ENCODE measurements at regions not wholly inside any gene's neighbourhood (a gene's known extent, or its start where the extent isn't known, plus 50 kb on each side); places are given as distances from the start of the nearest gene placed in this dataset.

DNA sequence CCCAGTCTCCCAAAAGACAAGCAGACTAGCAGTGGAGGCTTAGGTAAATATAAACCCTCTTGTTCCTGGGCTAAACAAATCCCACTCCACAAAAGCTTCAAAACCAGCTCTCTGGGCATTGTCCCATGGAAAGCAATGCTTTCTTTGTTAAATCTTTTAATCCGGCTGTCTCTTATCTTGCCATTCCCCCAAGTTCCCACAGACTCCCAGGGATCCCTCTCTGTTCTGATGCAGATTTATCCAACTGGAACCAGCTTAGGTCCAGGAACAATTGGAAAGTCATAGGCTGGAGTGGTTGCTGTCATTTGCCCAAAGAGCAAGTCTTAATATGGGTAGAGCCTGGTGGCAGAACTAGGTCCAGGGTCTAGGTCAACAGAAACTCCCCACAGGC lies 110.1 kb upstream of the ATP1A1 start:
- no peak for DNase-seq (ENCODE audit: low spot score)

DNA sequence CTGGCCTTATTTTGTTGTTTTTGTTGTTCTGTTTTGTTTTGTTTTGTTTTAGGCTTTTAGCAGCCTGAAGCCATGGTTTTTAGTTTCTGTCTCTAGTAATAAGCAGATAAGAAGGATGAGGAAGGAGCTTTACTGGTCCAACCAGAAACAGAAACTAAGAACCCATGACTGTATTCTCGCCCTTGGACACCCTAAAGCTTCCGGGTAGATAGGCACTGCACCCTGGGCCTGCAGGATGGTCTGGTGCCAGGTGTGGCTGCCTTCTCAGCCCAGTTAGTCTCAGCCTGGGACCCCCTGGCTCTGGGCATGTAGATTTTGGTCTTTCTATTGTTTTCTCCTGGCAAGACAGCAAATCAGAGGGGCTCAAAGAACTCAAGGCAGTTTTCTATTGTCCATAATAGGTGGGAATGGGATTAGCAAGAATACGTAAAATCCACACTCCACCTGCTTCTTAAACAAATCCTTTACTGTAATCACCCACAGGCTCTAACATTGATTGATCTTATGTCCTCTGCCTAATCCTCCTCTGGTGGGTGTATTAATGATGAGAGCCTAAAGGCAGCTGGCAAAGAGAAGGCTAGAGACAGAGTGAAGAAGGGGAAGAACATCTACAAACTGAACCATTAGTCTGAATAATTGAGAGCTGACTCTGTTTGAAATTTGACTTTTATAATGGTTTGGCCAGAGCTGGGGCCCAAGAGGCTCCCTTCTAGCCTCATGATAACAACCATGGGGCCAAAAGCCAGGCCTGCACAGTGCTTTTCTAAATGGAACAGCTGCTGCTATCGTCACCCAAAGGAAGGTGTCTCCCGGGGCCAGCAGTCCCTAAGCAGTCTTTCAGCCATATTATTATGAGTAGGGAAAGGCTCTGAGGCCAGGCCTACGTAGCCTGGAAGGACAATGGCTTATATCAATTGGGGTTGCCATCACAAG lies 106.8 kb upstream of the ATP1A1 start:
- no peak for DNase-seq (ENCODE audit: low spot score)

DNA sequence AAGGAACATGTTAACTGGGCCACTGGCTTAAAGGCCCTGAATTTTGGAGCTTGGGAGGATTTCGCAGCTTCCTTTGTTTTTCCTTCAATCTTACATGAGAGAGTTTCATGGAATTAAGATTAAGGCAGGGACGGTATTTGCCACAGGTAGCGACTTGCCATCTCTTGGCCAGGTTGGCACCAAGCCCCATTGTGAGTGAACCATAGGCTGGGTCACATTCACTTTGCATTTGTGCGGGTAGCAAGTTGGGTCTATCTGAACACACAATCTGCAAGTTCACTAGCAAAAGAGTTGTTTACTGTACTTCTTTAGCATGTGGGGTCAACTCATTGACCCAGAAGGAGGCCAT lies 106.2 kb upstream of the ATP1A1 start:
- no peak for DNase-seq (ENCODE audit: low spot score)

DNA sequence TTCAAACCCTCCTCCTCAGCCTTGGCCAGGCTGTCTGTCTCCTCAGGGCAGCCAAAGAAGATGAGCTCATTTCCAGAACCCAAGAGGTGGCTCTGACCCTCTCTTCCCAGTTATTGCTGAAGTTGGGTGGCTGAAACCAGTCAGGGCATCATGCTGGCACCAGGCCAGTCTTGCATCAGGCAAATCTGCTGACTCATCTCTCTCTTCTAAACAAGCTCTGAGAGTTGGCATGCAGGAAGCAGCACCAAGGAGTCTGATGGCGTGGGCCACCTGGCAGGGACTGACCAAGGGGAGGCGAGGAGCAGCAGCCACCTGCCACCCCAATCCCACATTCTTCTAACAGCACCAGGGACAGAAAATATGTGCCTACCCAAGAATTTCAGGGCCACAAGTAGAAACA lies 104.8 kb upstream of the ATP1A1 start:
- DNase-seq (ENCODE audit: low spot score), result peak; percentile 63

DNA sequence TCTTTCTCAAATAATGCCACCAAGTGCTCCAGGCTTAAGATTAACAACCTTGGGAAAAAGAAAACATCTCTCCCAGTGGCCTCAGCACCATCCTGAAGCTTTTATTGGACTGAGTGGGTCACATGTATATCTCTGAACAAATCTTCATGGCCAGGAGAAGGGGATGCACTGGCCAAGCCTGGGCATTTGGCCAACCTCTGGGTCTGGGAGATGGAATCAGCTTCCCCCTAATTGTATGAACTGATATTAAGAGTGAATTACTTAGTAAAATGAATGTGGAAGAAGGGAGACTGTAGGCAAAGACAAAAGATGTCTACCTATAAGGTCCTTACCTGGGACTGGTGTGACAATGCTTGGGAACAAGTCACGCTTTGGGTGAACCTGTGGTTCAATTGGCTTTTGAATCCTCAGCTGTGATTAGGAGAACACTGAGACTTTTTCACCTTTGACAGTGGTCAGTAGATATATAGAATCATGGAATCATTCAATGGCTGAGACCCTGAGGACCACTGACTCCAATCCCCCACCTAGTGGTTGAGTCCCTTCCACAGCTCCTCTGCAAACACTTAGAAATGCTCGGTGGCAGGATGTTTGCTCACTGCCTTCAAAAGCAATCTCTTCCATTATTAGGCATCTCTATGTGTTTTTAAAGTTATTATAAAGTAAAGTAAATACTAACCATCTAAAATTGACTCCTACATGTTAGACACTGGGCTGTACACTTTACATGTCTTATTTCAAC lies 102.6 kb upstream of the ATP1A1 start:
- no peak for DNase-seq (ENCODE audit: low spot score)

DNA sequence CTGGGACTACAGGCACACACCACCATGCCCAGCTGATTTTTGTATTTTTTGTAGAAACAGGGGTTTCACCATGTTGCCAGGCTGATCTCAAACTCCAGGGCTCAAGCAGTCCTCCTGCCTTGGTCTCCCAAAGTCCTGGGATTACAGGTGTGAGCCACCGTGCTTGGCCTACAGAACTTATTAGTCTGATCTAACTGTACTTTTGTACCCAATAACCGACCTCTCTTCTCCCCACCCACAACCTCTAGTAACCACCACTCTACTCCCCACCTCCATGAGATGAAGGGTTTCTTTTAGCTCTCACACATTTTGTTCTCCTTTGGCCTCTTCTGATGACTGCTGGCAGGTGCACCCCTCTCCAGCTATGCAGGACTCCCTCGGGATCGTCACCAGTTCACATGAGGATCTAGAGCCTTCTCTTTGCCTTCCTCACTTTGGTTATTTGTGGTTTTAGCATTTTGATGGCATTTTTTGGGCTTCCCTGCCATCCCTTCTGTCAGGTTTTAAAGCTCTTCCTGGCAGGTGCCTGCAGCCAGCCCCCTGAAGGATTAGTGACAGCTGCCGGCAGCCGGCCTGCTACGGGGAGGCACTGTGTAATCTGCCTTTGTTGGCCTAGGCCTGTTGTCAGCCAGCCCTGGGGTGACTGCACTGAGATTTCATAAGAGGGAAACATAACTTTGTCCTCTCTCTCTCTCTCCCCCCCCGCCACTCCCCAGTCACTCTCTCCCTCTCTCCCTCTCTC lies 99.8 kb upstream of the ATP1A1 start:
- no peak for DNase-seq (ENCODE audit: low spot score)

DNA sequence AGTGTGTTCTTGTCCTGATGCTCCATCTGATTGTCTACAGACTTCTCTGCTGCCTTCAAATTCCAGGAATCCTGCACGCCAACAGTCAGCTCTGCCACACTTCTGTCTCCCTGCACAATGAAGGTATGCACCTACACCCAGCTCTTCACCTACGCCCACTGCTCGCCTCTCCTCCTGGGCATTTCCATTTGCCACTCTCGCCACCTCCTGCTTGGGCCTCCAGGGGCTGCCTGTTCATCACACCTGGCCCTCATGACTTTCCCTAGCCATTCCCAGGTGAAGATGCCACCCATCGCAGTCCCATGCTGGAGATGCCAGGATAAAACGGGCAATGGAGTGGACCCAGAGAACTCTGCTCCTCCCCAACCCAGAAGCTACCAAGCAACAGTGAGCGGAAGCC lies 96.5 kb upstream of the ATP1A1 start:
- DNase-seq (ENCODE audit: low spot score), result no peak

DNA sequence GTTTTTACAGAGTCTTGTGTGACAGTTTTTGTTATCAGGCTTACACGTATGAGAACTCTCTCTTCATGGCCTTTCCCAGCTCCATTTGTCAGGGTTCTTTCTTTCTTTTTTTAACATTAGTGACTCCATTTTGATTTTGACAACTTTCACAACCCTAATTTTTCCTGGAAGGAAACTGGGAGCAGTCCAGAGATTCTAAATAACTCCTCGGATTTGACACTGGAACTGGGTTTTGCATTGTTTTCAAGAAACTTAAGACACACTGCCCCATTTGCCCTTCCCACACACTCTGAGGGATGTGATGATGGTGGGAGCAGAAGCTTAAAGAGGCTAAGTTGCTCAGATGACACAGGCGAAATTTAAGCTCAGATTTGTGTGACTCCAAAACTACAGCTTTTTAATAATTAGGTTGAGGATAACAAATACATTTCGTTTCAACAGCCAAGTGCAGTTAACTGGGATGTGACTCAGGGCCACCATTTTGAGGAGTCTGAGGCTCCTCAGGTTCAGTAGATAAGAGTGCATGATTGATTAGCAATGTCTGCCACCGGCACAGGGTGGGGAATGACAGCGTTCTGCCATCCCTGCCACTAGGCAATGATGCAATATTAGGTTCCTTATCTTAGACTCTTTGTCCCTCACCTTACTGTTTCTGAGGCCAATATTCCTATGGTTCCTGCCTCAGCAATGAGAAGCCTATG lies 95.1 kb upstream of the ATP1A1 start:
- no peak for DNase-seq (ENCODE audit: low spot score)

DNA sequence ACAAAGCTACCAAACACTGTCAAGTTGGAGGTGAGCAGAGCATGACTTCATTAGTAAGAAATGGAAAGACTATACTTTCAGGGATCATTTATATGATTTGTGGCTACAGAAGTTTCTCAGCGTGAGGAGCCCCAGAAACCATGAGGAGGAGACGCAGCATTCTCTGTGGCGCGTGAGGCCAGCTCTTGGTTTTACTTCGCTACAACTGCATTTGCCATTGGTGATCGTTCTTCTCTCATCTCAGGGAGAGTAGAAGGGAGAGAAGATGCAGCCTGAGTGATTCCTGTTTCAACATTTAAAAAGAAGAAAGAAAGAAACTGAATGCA lies 94.5 kb upstream of the ATP1A1 start:
- no peak for DNase-seq (ENCODE audit: low spot score)

DNA sequence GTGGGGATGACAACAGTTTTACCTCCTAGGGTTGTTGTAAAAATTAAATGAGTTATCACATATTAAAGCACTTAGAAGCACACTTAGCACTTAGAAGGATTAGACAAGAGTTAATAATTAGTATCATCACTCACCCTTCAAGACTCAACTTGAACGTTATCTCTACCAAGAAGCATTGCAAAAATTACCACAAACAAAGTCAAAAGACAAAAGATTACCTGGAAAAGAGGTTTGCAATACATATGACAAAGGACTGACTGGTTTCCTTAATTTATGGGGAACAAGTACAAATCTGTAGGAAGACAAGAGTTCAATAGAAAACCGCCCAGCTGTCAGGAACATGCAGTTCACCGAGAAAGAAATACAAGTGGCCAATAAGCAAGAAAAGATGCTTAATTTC lies 93.3 kb upstream of the ATP1A1 start:
- no peak for DNase-seq (ENCODE audit: low spot score)

DNA sequence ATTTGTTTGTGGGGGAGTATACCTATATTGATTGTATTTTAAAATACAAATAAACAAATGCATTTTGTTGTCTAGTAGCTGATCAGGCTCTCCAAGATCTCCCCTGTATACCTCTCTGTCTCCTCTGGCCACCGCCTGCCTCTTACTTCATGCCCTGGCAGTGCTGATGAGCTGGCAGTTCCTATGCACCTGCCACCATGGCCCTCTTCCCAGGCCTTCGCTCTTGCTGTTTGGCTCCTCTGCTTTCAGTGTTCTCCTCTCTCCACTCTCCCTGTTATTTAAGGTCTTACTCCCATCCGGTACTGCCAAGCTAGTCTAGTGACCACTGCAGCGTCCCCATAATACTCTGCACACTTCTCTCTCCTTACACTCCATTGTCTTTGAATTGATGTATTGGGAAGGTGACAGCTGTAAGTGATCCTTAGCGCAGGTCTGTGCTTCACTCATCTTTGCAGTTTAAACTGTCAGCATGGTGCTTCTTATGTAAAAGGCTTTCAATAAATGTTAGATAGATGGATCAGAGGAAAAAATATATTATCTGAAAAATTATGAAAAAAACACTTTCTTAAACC lies 88.1 kb upstream of the ATP1A1 start:
- no peak for DNase-seq (ENCODE audit: low spot score)

DNA sequence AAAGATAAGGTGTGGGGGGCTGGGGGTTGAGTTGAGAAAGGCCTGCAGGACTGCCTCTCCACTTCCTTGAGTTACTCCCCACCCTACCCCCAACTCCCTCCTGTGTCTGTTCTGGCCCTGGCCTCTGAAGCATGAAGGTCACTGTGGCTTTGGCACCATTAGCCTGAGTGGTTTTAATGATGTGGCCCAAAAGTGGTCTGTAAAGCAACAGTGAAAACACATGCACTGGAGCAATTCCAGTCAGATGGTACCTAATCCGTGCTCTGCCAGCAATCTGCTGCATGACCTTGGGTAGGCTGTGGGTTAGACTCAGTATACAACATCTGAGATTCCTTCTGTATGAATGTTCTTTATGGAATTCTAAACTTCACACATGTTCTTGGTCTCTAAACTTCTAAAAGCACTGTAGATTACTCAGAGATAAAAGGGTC lies 86.5 kb upstream of the ATP1A1 start:
- DNase-seq (ENCODE audit: low spot score), result no peak

DNA sequence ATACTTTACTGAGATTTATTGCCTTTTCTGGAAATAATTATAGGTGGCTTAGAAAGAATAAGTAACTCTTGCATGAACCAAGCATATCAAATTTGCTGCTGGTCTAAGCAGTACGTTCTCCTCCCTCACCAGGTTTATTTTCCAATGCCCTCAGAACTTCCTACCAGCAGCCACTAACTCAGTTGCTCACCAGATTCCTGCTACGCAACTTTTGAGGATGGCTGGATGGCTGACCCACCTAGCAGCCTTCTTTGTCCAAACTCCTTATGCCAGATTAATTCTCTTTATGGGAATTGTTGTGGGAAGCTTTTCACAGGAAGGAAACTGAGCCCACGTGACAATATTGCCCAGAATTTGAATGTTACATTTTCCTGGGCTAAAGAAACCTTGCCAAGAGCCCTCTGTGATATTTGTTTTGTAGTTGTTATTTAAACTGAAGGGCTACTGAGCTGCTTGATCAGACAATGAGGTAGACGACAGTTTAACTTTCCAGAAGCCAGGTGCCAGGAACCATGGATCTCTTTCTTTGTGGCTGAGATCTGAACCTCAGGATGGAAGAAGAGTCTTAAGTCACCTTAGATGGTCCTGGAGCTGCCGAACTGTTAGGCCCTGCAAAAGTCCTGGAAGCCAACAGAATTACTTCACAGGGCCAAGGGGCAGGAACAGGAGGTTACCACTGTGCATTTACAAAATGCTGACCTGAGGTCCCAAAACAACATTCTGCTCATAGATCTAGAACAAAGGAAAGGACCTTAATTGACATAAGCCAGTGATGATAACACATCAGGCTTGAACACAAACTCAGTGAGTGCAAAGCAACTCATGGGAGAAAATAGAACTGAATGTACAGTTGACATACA lies 85.5 kb upstream of the ATP1A1 start:
- DNase-seq (ENCODE audit: low spot score), result no peak

DNA sequence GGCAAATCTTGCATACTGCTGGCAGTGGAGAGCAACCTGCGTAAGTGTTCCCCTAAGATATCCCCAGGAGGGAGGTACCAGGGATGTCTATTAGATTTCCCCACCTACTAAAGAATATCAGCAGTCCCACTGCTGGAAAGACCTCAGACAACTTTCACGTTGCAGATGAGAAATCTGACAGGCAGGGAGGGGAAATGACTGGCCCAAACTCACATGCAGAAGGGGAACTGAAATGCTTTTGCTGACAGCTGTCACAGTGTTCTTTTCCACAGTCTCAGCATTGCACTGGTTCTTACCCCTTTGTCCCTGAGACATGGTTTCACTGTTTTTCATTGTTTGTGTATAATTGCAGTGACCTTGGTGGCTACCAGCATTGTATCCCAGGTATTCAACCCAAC lies 84.8 kb upstream of the ATP1A1 start:
- DNase-seq (ENCODE audit: low spot score), result no peak

DNA sequence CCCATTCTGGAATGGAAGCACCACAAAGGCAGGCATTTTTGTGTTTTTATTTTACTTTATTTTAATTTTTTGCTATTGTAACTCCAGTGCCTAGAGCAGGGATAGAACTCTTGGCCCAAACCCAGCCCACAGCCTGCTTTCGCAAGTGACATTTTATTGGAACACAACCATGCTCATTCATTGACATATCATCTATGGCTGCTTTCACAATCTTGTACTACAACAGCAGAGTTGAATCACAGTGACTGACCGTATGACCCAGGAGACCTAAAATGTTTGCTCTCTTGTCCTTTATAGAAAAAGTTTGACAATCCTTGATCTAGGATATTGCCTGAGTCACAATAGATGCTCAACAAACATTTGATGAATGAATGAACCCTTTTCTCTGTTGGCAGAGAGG lies 83.9 kb upstream of the ATP1A1 start:
- no peak for DNase-seq (ENCODE audit: low spot score)

DNA sequence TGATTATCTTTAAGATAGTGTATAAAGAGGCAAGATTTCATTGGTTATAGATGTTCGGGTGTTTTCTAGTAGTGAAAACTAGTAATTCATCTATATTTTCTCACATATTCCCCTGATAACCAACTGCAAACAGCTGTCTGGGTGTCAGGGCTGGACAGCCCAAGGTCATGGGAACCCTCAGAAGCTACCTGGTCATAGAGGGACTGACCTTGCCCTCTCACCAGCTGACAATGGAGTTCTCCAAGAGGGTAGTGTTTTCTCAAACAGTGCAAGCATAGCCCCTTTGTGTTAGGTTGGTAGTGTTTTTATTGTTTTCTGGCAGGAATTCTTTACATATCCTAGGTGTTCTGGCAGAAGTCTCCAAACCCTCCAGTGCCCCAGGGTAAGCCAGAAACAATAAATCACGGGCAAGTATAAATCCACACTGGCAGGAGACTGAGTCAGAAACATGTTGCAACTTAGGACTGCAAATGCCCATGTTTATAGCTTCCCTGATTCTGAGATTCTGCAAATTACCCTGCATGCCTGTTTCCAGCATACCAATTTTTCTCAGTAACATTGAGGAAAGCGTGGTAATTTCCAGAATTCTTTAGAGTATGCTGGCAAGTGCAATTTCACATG lies 82.8 kb upstream of the ATP1A1 start:
- peak; percentile 12 for DNase-seq (ENCODE audit: low spot score)

DNA sequence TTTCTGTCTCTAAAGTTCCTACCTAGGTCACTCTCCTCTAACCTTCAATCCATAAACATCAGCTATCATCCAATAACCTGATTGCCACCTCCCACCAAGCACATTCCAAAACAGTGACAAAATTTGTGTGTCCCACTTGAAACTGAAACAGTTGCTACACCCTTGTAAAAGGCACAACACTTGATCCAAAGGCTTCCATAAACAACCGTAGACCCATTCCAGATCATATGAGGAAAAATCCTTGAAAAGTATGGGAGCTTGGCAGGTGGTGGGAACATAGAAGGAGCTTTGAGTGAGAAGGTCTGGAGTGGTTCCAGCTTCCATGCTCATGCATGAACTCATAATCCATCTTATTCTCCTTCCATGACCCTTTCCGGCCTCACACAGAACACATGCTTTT lies 82.0 kb upstream of the ATP1A1 start:
- DNase-seq (ENCODE audit: low spot score), result no peak

DNA sequence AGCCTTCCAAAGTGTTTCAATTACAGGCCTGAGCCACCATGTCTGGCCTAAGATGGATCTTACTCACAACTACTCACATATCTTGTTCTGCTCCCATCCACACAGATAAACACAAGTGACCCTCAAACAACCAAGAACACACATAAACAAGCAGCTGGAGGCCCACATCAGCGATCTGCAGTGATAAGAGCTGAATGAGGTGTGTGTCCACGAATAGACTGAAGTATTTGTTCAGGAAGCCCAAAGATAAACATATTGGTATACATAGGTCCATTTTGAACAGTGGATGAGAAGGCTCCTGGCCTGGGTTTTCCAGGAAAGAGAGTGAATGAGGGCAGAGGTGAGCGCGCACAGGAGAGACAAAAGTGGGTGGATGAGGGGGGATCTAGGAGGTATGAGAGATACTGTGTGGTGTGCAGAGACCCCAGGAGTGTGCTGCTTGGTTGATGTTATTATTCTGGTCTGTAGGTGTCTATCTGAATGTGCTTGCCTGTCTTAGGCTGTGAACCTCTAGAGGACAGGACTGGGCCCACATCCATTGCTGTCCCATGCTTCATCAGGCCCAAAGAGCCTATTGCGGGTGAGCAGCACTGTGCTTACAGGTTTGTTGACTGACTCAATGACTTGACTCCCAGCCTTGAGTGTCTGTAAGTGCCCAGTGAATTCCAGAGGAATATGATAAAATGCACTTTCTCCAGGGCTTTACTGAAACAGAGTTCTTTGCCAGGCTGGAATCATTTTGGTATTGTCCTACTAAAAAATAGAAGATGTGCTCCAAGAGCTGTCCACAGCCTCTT lies 79.9 kb upstream of the ATP1A1 start:
- DNase-seq (ENCODE audit: low spot score), result no peak

DNA sequence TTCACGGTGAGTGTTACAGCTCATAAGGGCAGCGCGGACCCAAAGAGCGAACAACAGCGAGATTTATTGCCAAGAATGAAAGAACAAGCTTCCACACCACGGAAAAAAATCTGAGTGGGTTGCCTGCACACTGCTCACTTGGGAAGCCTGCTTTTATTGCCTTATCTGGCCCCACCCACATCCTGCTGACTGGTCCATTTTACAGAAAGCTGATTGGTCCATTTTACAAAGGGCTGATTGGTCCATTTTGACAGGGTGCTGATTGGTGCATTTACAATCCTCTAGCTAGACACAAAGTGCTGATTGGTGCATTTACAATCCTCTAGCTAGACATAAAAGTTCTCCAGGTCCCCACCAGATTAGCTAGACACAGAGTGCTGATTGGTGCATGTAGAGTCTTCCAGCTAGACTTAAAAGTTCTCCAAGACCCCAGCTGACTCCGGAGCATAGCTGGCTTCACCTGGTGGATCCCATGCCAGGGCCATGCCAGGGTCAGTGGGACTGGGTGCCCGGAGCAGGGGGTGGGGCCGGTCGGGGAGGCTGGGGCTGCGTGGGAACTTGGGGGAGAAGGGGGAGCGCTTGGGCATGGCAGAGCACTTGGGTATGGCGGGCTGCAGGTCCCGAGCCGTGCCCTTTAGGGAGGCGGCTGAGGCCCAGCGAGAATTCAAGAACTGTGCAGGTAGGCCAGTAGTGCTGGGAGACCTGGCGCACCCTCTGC lies 75.4 kb upstream of the ATP1A1 start:
- no peak for DNase-seq (ENCODE audit: low spot score)
